ENCODE measurements at regions not wholly inside any gene's neighbourhood (a gene's known extent, or its start where the extent isn't known, plus 50 kb on each side); places are given as distances from the start of the nearest gene placed in this dataset.

GRCh38 chr3:118772547-118773011 is 262.1 kb downstream of the IGSF11 start:
- Histone ChIP-seq H3K27me3 (no peaks in the 10 kb centered on the region), H3K9me3 (no peaks in the 10 kb centered on the region), H3K36me3 (no peaks in the 10 kb centered on the region), H3K4me3 (no peak overlapping the region), H3K27ac (no peak overlapping the region), H3K4me1 (no peaks in the 10 kb centered on the region)
- intact Hi-C loops (cut with DNase I; ENCODE audit: low total_unique reads): no loop called here
- DNase-seq: no peak
- TF ChIP-seq EP300 (IDR thresholded peaks at IDR 0.05): no peak
- TF ChIP-seq, protein P1, sequence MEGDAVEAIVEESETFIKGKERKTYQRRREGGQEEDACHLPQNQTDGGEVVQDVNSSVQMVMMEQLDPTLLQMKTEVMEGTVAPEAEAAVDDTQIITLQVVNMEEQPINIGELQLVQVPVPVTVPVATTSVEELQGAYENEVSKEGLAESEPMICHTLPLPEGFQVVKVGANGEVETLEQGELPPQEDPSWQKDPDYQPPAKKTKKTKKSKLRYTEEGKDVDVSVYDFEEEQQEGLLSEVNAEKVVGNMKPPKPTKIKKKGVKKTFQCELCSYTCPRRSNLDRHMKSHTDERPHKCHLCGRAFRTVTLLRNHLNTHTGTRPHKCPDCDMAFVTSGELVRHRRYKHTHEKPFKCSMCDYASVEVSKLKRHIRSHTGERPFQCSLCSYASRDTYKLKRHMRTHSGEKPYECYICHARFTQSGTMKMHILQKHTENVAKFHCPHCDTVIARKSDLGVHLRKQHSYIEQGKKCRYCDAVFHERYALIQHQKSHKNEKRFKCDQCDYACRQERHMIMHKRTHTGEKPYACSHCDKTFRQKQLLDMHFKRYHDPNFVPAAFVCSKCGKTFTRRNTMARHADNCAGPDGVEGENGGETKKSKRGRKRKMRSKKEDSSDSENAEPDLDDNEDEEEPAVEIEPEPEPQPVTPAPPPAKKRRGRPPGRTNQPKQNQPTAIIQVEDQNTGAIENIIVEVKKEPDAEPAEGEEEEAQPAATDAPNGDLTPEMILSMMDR (IDR thresholded peaks at IDR 0.05): no peak
- no peak for TF ChIP-seq POLR2A (IDR thresholded peaks at IDR 0.05)
- no peak for TF ChIP-seq POLR2AphosphoS5 (IDR thresholded peaks at IDR 0.05)

DNA sequence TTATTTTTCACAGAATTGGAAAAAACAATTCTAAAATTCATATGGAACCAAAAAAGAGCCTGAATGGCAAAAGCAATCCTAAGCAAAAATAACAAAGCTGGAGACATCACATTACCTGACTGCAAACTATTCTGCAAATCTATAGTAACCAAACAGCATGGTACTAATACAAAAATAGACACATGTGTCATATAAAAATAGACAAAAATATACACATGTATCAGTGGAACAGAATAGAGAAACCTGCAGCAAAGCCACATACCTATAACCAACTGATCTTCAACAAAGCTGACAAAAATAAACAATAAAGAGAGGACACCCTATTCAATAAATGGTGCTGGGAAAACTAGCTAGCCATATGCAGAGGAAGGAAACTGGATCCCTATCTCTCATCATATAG is 259.6 kb downstream of the IGSF11 start:
- intact Hi-C loops (cut with DNase I; ENCODE audit: low total_unique reads): no loop called here

DNA sequence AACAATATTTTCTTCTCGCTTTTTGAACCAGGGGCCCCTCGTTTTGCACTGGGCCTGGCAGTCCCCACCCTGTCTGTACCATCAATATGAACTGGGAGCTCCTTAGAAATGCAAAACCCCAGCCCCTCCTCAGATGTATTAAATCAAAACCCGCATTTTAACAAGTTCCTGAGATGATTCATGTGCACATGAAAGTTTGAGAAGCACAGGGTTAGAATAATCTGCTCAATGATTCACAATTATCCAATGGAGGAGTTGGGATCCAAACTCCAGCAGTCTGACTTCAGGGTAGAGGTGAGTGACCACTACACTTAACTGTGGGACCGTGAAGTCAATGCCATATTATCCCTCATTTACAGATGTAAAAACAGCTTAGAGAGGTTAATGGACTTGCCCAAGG is 256.4 kb downstream of the IGSF11 start:
- Histone ChIP-seq H3K9me3 (no peaks in the 10 kb centered on the region), H3K27me3 (no peaks in the 10 kb centered on the region), H3K36me3 (no peaks in the 10 kb centered on the region), H3K27ac (no peak overlapping the region), H3K4me3 (no peak overlapping the region), H3K4me1 (no peaks in the 10 kb centered on the region)
- 67 to 84% (median 80%) methylated on average over 4 of the region's 4 CpGs for WGBS, 5 donors
- intact Hi-C loops (cut with DNase I; ENCODE audit: low total_unique reads): no loop called here
- no peak for DNase-seq
- TF ChIP-seq POLR2AphosphoS5 (IDR thresholded peaks at IDR 0.05) (no peak), EP300 (IDR thresholded peaks at IDR 0.05) (no peak), POLR2A (IDR thresholded peaks at IDR 0.05) (no peak)
- TF ChIP-seq, protein P1 (IDR thresholded peaks at IDR 0.05): no peak

More for the DNA sequence above, 259.6 kb downstream of the IGSF11 start:
- Histone ChIP-seq H3K9me3 (no peaks in the 10 kb centered on the region), H3K36me3 (no peaks in the 10 kb centered on the region), H3K27me3 (no peaks in the 10 kb centered on the region), H3K4me1 (no peaks in the 10 kb centered on the region), H3K4me3 (no peak overlapping the region), H3K27ac (no peak overlapping the region)
- no peak for TF ChIP-seq POLR2A (IDR thresholded peaks at IDR 0.05)
- TF ChIP-seq, protein P1 (IDR thresholded peaks at IDR 0.05): no peak
- TF ChIP-seq EP300 (IDR thresholded peaks at IDR 0.05): no peak
- TF ChIP-seq POLR2AphosphoS5 (IDR thresholded peaks at IDR 0.05): no peak
- DNase-seq: no peak

DNA sequence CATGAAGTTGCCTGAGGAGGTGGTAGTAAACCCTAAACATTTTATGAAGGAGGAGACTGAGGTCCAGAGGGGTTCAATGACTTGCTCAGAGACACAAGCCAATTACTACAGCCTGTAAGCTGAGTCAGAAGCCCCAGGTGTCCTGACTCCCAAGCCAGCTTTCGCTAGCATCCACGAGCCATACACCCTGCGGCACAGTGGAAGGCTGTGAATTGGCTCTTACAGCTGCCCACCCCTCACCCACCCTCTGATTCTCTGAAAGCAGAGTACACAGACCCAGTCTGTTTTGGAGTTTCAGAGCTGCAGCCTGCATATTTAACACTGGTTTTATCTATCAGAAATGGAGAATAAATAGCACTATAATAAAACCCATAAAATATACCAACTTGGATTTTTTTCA is 253.4 kb downstream of the IGSF11 start:
- no peak for DNase-seq
- WGBS, 5 donors: 74 to 100% (median 92%) methylated on average over 2 to 3 of the region's 3 CpGs
- no peaks in the 10 kb centered on the region for H3K4me1 ChIP-seq
- no peak overlapping the region for H3K27ac ChIP-seq
- intact Hi-C loops (cut with DNase I; ENCODE audit: low total_unique reads): no loop called here
- H3K4me3 ChIP-seq: no peak overlapping the region
- TF ChIP-seq POLR2A (IDR thresholded peaks at IDR 0.05): no peak
- TF ChIP-seq POLR2AphosphoS5 (IDR thresholded peaks at IDR 0.05): no peak
- TF ChIP-seq EP300 (IDR thresholded peaks at IDR 0.05): no peak
- TF ChIP-seq, protein P1 (IDR thresholded peaks at IDR 0.05): no peak
- H3K9me3 ChIP-seq: no peaks in the 10 kb centered on the region
- no peaks in the 10 kb centered on the region for H3K36me3 ChIP-seq
- no peaks in the 10 kb centered on the region for H3K27me3 ChIP-seq
